Gastroesophageal sphincter (tissue), 3 donors: ENCODE measurements at regions not wholly inside any gene's neighbourhood (a gene's known extent, or its start where the extent isn't known, plus 50 kb on each side); places are given as distances from the start of the nearest gene placed in this dataset.

Experiments used
- CTCF ChIP-seq, 4 experiments: fragments of 200-600 bp in 2 of 4; fragments of 450-650 bp in 2 of 4; sonication (generic) in 1 of 4; IDR thresholded peaks; one replicate each; pipeline ENCODE4 v1.5.1; 2017 to 2019; ENCODE audit warnings: antibody characterized with exemption in 4 of 4, mild to moderate bottlenecking in 2 of 4, moderate library complexity in 2 of 4
- POLR2AphosphoS5 ChIP-seq: sonication (generic); formaldehyde crosslinking; IDR thresholded peaks from one replicate; pipeline ENCODE4 v1.6.1; 2017; ENCODE audit warnings: antibody characterized with exemption

- no peak for TF ChIP-seq POLR2AphosphoS5
- no peak for TF ChIP-seq CTCF (IDR thresholded peaks at IDR 0.05)
Observed at GRCh38 chr4:175469514-175469913, 342.6 kb downstream of the GPM6A start.
